ENCODE measurements at regions not wholly inside any gene's neighbourhood (a gene's known extent, or its start where the extent isn't known, plus 50 kb on each side); places are given as distances from the start of the nearest gene placed in this dataset.

DNA sequence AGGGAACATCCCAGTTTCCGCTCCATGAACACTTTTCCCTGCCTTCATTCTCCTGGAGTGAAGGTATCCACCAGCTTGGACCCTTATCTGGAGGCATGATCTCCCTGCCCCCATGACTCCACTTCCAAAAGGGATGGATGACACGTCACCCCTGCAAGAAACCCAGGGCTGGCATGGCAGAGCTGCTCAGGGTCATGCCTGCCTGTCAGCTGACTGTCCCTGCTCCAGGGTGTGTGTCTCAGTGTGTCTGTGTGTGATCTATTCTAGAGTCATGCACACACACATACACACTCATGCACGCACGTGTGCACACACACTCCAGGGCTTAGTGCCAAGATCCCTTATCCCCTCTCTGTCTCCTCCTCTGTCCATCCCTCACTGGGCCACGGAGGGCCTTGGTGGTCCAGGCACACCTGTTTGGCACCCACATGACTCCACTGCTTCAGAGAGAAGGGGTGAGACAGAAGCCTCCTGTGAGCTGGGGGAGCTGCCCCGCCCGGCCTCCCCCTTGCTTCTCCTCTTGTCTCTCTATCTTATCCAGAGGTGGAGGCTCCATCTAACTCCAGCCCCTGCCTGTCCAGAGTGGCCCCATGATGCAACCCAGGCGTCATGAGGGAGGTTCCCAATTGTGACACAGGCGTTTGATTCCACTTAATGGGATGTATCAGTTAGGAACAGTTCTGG, 290.9 kb downstream of the CDC5L start:
- no peak overlapping the region for H3K4me3 ChIP-seq

DNA sequence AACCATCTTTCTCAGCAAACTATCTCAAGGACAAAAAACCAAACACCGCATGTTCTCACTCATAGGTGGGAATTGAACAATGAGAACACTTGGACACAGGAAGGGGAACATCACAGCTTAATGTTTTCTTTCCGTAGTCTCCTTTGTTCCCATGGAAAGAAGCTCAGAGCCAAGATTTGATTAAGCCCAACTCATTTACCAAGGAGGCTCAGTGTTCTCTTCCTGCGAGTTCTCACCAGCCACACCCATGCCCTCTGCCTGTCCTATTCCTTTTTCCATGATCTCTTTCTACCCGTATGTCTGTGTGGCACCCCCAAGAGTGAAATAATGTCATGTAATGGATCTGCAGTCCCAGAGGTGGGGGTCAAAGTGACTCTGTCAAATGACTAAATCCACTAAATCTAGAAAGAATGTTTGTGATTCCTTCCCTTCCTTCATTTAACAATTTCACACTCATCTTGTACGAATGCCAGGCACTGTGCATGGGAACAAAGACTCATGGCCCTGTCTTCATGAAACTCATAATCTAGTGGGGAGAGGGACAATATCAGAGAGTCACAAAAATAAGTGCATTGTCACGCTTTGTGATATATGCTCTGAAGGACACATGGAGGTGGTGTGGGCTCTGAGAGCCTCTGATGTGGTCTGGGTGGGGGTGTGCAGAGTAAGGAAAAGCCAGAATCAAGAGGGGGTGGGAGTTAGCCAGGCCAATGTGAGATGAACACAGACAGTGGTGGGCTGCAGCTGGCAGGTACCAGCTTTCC, 292.1 kb downstream of the CDC5L start:
- H3K27me3 ChIP-seq: no peaks in the 10 kb centered on the region
- DNase-seq: no peak
- H3K4me1 ChIP-seq: no peaks in the 10 kb centered on the region
- H3K9me3 ChIP-seq: no peaks in the 10 kb centered on the region
- no peak overlapping the region for H3K4me3 ChIP-seq
- H3K27ac ChIP-seq: no peak overlapping the region
- H3K36me3 ChIP-seq: no peaks in the 10 kb centered on the region
- no peak for TF ChIP-seq POLR2A (IDR thresholded peaks at IDR 0.05)
- TF ChIP-seq, protein P1, sequence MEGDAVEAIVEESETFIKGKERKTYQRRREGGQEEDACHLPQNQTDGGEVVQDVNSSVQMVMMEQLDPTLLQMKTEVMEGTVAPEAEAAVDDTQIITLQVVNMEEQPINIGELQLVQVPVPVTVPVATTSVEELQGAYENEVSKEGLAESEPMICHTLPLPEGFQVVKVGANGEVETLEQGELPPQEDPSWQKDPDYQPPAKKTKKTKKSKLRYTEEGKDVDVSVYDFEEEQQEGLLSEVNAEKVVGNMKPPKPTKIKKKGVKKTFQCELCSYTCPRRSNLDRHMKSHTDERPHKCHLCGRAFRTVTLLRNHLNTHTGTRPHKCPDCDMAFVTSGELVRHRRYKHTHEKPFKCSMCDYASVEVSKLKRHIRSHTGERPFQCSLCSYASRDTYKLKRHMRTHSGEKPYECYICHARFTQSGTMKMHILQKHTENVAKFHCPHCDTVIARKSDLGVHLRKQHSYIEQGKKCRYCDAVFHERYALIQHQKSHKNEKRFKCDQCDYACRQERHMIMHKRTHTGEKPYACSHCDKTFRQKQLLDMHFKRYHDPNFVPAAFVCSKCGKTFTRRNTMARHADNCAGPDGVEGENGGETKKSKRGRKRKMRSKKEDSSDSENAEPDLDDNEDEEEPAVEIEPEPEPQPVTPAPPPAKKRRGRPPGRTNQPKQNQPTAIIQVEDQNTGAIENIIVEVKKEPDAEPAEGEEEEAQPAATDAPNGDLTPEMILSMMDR (IDR thresholded peaks at IDR 0.05): no peak

More for the DNA sequence above, 290.9 kb downstream of the CDC5L start:
- H3K4me1 ChIP-seq: no peaks in the 10 kb centered on the region
- no peaks in the 10 kb centered on the region for H3K36me3 ChIP-seq
- TF ChIP-seq, protein P1 (IDR thresholded peaks at IDR 0.05): no peak
- TF ChIP-seq POLR2A (IDR thresholded peaks at IDR 0.05): no peak
- H3K27ac ChIP-seq: no peak overlapping the region
- no peaks in the 10 kb centered on the region for H3K27me3 ChIP-seq
- no peaks in the 10 kb centered on the region for H3K9me3 ChIP-seq
- DNase-seq: no peak

DNA sequence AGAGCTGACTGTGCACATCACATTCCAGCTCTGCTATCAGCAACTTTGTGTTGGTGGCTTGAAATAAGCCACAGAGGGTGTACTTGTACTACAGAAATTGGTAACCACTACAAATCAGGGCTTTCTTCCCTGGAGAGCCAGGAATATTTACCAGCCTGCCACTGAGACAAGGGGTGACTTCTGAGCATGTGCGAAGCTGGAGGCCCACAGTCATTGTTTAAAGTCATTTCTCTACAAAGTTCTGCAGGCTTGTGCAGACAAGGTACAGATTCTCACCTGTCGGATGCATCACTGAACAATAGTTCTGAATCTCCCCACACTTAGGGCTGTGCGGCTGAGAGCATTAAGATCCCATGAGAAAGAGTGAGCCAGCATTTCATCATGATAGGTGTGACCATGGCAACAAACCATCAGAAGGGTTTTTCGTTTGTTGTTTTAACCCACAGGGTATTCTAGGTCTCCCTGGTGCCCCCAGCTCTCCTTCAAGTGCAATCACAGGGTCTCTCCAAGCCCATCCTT, 292.8 kb downstream of the CDC5L start:
- no peak for DNase-seq
- Histone ChIP-seq H3K4me3 (no peak overlapping the region), H3K27me3 (no peaks in the 10 kb centered on the region), H3K4me1 (no peaks in the 10 kb centered on the region), H3K27ac (no peak overlapping the region), H3K36me3 (no peaks in the 10 kb centered on the region), H3K9me3 (no peaks in the 10 kb centered on the region)
- no peak for TF ChIP-seq POLR2A (IDR thresholded peaks at IDR 0.05)

DNA sequence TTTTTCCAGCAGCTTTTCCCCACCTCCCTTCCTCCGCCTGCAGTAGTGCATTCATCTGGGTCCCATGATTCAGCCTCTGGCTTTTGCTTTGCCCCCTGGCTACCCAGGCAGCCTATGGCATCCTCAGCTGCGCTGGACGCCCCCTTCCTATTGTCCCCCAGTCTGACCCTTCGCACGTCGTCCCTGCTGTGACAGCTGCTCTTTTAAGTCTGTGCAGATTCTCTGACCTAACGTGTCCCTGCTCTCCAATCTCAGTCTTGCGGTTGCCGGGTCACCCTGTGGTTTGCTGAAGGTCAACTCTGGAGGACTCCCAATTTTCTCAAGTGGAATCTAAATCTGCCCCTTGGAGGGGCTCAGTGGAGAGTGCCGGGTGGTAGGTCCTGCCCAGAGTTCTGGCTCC, 294.3 kb downstream of the CDC5L start:
- H3K4me3 ChIP-seq: no peak overlapping the region
- H3K36me3 ChIP-seq: no peaks in the 10 kb centered on the region
- H3K27me3 ChIP-seq: no peaks in the 10 kb centered on the region
- no peaks in the 10 kb centered on the region for H3K4me1 ChIP-seq
- H3K27ac ChIP-seq: no peak overlapping the region
- H3K9me3 ChIP-seq: no peaks in the 10 kb centered on the region
- no peak for TF ChIP-seq POLR2A (IDR thresholded peaks at IDR 0.05)
- TF ChIP-seq, protein P1 (IDR thresholded peaks at IDR 0.05): no peak
- DNase-seq: no peak

DNA sequence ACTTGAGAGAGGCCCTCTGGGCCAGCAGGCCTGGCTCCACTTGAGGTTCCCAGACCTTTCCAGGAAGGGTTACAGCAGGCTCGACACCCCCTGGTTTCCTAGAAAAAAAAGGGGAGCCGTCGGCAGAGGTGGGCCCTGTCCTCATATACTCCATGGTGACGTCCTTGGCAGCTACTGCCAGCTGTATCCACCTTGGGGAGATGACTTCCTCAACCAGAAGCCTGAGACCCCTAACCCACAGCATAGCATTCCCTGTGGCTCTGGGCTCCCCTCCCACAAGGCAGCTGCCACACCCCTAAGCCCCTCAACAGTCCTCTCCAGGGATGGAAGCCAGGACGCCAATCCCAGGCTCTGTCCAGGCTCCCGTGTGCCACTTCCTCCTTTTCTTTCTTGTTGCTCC, 294.8 kb downstream of the CDC5L start:
- no peak overlapping the region for H3K4me3 ChIP-seq
- no peak for DNase-seq
- no peaks in the 10 kb centered on the region for H3K27me3 ChIP-seq
- no peaks in the 10 kb centered on the region for H3K9me3 ChIP-seq
- H3K4me1 ChIP-seq: no peaks in the 10 kb centered on the region
- H3K27ac ChIP-seq: no peak overlapping the region
- H3K36me3 ChIP-seq: no peaks in the 10 kb centered on the region
- TF ChIP-seq, protein P1 (IDR thresholded peaks at IDR 0.05): no peak
- TF ChIP-seq POLR2A (IDR thresholded peaks at IDR 0.05): no peak

All from Peyer's patch (tissue), 4 donors.